Ovary (tissue), 7 donors: ENCODE measurements at regions not wholly inside any gene's neighbourhood (a gene's known extent, or its start where the extent isn't known, plus 50 kb on each side); places are given as distances from the start of the nearest gene placed in this dataset.

Experiments
- DNase-seq, 5 donors: peaks; one replicate each; pipeline ENCODE4 v3.0.0-alpha.2; 2019 to 2020
- H3K27ac ChIP-seq, 2 donors: fragments of 200-600 bp; one replicate each; pipeline versions ENCODE4 v1.5.1 to v1.8.0; 2019 to 2022
- H3K27me3 ChIP-seq: fragments of 200-600 bp; one replicate; pipeline ENCODE4 v1.8.0; 2022
- H3K36me3 ChIP-seq: fragments of 200-600 bp; sonication (generic); one replicate; pipeline ENCODE4 v1.5.1; 2019
- H3K4me1 ChIP-seq: one replicate; pipeline ENCODE4 v1.8.1; 2013; ENCODE audit warnings: mild to moderate bottlenecking, moderate library complexity; ENCODE audit not compliant: insufficient read depth
- H3K4me3 ChIP-seq: fragments of 200-600 bp; sonication (generic); one replicate; pipeline ENCODE4 v1.5.1; 2017
- H3K9me3 ChIP-seq, 2 donors: fragments of 200-600 bp in 1 of 2; sonication (generic) in 1 of 2; one replicate each; pipeline versions ENCODE4 v1.5.1 to v1.8.1; 2013 to 2019; ENCODE audit warnings: mild to moderate bottlenecking in 1 of 2, moderate library complexity in 1 of 2
- CTCF ChIP-seq, 3 donors: fragments of 450-650 bp in 2 of 3; fragments of 200-600 bp in 1 of 3; IDR thresholded peaks; one replicate each; pipeline versions ENCODE4 v1.5.1 to v1.8.0; 2016 to 2022; ENCODE audit warnings: antibody characterized with exemption in 3 of 3, mild to moderate bottlenecking in 1 of 3
- EP300 ChIP-seq: sonication (generic); formaldehyde crosslinking; IDR thresholded peaks from one replicate; pipeline ENCODE4 v1.6.1; 2017; ENCODE audit warnings: antibody characterized with exemption
- POLR2A ChIP-seq: fragments of 450-650 bp; IDR thresholded peaks from one replicate; pipeline ENCODE4 v1.6.1; 2017; ENCODE audit warnings: antibody characterized with exemption, mild to moderate bottlenecking, moderate library complexity
- WGBS, 3 donors: extraction: QIAGEN DNeasy Blood & Tissue Kit in 1 of 3; methylation state at CpG; one replicate each; pipeline versions ENCODE4 v1.1.5 to v1.1.7; 2013 to 2017; 5-methylcytosine and 5-hydroxymethylcytosine counted together
- intact Hi-C, 4 donors: fragments of 100-400 bp; cut with DNase I; formaldehyde crosslinking; loops; one replicate each; pipeline versions ENCODE4 v1.11.0 to v1.15.1; 2022 to 2023
- donor health status: DM: no; HTN: no; CAD: no; lungs with moderate emphysema.
- donor health status: DM: no; HTN: no; CAD: no.
- donor health status: Bipolar disorder and iron deficiency.
- donor health status: DM: no; HTN: no; CAD: no.
- donor health status: DM: yes; HTN: yes; CAD: no.

DNA sequence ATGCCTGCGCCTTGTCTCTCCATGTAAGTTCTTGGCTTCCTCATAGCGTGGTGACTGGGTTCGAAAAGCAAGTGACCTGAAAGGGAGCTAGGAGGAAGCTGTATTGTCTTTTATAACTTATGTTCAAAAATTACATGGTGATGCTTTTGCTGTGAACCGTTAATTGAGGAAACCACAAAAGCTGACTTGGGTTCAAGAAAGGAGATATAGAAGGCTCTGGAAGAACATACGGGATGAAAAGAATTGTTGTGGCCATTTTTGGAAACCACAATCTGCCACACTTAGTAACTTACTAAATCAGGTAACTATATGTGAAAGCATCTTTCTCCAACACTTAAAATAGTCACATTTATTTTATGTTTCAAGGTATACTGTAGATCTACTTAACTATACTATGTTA is 177.0 kb upstream of the RBMS1 start:
- intact Hi-C loops, result no loop called here
- no peak overlapping the region for H3K4me3 ChIP-seq
- H3K27ac ChIP-seq, result no peak overlapping the region
- no peaks in the 10 kb centered on the region for H3K36me3 ChIP-seq
- no peak for TF ChIP-seq CTCF (IDR thresholded peaks at IDR 0.05)
- no peak for TF ChIP-seq EP300
- TF ChIP-seq POLR2A, result no peak
- WGBS, 3 donors, result 93 to 97% (median 94%) methylated on average over 5 of the region's 5 CpGs
- no peak for DNase-seq
- no peaks in the 10 kb centered on the region for H3K27me3 ChIP-seq
- H3K9me3 ChIP-seq, result no peaks in the 10 kb centered on the region
- peaks cover 2% of the 10 kb centered on the region for H3K4me1 ChIP-seq

DNA sequence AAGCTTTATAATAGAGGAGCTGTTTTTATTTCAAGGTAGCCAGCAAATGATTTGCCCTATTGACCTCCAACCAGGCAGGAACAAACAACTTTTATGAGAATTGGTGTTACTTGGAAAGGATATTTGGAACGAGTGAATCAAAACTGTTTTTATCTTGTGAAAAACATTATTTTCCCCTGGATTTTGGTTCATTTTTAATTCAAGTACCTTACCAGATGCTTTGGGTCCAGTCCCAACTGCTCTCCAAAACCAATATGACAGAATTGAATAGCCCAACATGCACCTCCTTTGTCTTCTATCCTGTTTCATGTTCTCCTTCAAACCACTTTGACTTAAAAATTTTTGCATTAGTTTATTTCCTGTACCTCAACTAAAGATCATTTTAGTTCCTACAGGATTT is 178.6 kb upstream of the RBMS1 start:
- Histone ChIP-seq H3K36me3 (no peaks in the 10 kb centered on the region), H3K27ac (no peak overlapping the region), H3K9me3 (no peaks in the 10 kb centered on the region), H3K27me3 (no peaks in the 10 kb centered on the region), H3K4me1 (no peaks in the 10 kb centered on the region), H3K4me3 (no peak overlapping the region)
- intact Hi-C loops, result no loop called here
- no peak for TF ChIP-seq EP300
- no peak for TF ChIP-seq POLR2A
- TF ChIP-seq CTCF (IDR thresholded peaks at IDR 0.05), result no peak
- no peak for DNase-seq
- 30 to 47% (median 36%) methylated on average over 1 of the region's 1 CpG for WGBS, 3 donors

GRCh38 chr2:160674146-160674750 is 180.6 kb upstream of the RBMS1 start:
- H3K36me3 ChIP-seq, result no peaks in the 10 kb centered on the region
- WGBS, 3 donors, result 78 to 97% (median 85%) methylated on average over 2 of the region's 2 CpGs
- TF ChIP-seq CTCF (IDR thresholded peaks at IDR 0.05) (no peak), POLR2A (no peak), EP300 (no peak)
- no peaks in the 10 kb centered on the region for H3K9me3 ChIP-seq
- H3K4me1 ChIP-seq, result peaks cover 2% of the 10 kb centered on the region
- no peak overlapping the region for H3K4me3 ChIP-seq
- no peak for DNase-seq
- H3K27ac ChIP-seq, result no peak overlapping the region
- H3K27me3 ChIP-seq, result no peaks in the 10 kb centered on the region
- intact Hi-C loops, result no loop called here

GRCh38 chr2:160679686-160680085 is 186.1 kb upstream of the RBMS1 start:
- intact Hi-C loops, result loop anchor here in 1 of 4 donors (5.0 kb wide), 1 partner anchor 37 kb away; no protein-coding TSS in a partner anchor
- Histone ChIP-seq H3K36me3 (no peaks in the 10 kb centered on the region), H3K9me3 (no peaks in the 10 kb centered on the region), H3K27ac (no peak overlapping the region), H3K4me3 (no peak overlapping the region), H3K4me1 (peaks cover 2% of the 10 kb centered on the region), H3K27me3 (no peaks in the 10 kb centered on the region)
- DNase-seq, result no peak
- 96 to 97% (median 97%) methylated on average over 7 of the region's 7 CpGs for WGBS, 3 donors
- TF ChIP-seq EP300 (no peak), CTCF (IDR thresholded peaks at IDR 0.05) (no peak), POLR2A (no peak)
